Endothelial cell (in vitro differentiated cells): ENCODE measurements at regions not wholly inside any gene's neighbourhood (a gene's known extent, or its start where the extent isn't known, plus 50 kb on each side); places are given as distances from the start of the nearest gene placed in this dataset.

Experiments used
- DNase-seq: peaks from one replicate; pipeline ENCODE4 v3.0.0; 2021; ENCODE audit warnings: low spot score
- H3K27ac Mint-ChIP-seq: one replicate; pipeline ENCODE4 v1.8.0; 2021; ENCODE audit warnings: mixed read lengths, inconsistent platforms; ENCODE audit not compliant: unreplicated experiment
- H3K27me3 Mint-ChIP-seq: one replicate; pipeline ENCODE4 v1.8.0; 2021; ENCODE audit warnings: mild to moderate bottlenecking, moderate library complexity, mixed read lengths, inconsistent platforms; ENCODE audit not compliant: unreplicated experiment
- H3K36me3 Mint-ChIP-seq: one replicate; pipeline ENCODE4 v1.8.0; 2021; ENCODE audit warnings: mild to moderate bottlenecking, low read depth, mixed read lengths, inconsistent platforms; ENCODE audit not compliant: unreplicated experiment
- H3K4me1 Mint-ChIP-seq: one replicate; pipeline ENCODE4 v1.8.0; 2021; ENCODE audit warnings: mild to moderate bottlenecking, mixed read lengths, inconsistent platforms; ENCODE audit not compliant: unreplicated experiment
- H3K4me3 Mint-ChIP-seq: one replicate; pipeline ENCODE4 v1.8.0; 2021; ENCODE audit warnings: mild to moderate bottlenecking, mixed read lengths, inconsistent platforms; ENCODE audit not compliant: unreplicated experiment
- H3K9me3 Mint-ChIP-seq: one replicate; pipeline ENCODE4 v1.8.0; 2021; ENCODE audit warnings: mixed read lengths, inconsistent platforms; ENCODE audit not compliant: unreplicated experiment
- TF ChIP-seq, protein P1 (sequence below): fragments of 200-600 bp; sonication (generic); IDR thresholded peaks from one replicate; pipeline ENCODE4 v1.5.0; 2021; ENCODE audit warnings: antibody characterized with exemption; ENCODE audit not compliant: unreplicated experiment

DNA sequence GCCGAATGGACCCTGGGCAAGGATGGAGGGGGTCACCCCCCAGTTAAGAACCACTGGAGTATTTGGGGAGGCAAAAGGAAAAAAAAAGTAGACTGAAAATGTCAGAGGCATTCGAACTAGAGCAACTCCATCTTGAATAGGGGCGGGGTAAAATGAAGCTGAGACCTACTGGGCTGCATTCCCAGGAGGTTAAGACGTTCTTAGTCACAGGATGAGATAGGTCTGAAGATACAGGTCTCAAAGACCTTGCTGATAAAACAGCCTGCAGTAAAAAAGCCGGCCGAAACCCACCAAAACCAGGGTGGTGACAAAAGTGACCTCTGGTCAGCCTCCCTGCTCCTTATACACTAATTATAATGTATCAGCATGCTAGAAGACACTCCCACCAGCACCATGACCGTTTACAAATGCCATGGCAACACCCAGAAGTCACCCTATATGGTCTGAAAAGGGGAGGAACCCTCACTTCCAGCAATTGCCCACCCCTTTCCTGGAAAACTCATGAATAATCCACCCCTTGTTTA is 70.4 kb upstream of the KCNG1 start:
- TF ChIP-seq, protein P1, sequence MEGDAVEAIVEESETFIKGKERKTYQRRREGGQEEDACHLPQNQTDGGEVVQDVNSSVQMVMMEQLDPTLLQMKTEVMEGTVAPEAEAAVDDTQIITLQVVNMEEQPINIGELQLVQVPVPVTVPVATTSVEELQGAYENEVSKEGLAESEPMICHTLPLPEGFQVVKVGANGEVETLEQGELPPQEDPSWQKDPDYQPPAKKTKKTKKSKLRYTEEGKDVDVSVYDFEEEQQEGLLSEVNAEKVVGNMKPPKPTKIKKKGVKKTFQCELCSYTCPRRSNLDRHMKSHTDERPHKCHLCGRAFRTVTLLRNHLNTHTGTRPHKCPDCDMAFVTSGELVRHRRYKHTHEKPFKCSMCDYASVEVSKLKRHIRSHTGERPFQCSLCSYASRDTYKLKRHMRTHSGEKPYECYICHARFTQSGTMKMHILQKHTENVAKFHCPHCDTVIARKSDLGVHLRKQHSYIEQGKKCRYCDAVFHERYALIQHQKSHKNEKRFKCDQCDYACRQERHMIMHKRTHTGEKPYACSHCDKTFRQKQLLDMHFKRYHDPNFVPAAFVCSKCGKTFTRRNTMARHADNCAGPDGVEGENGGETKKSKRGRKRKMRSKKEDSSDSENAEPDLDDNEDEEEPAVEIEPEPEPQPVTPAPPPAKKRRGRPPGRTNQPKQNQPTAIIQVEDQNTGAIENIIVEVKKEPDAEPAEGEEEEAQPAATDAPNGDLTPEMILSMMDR, result no peak
- H3K27me3 Mint-ChIP-seq, result peaks cover 2% of the 10 kb centered on the region
- DNase-seq, result no peak
- H3K27ac Mint-ChIP-seq, result no peak overlapping the region
- no peaks in the 10 kb centered on the region for H3K36me3 Mint-ChIP-seq
- peaks cover 10% of the 10 kb centered on the region for H3K4me1 Mint-ChIP-seq
- H3K9me3 Mint-ChIP-seq, result no peaks in the 10 kb centered on the region
- H3K4me3 Mint-ChIP-seq, result no peak overlapping the region

DNA sequence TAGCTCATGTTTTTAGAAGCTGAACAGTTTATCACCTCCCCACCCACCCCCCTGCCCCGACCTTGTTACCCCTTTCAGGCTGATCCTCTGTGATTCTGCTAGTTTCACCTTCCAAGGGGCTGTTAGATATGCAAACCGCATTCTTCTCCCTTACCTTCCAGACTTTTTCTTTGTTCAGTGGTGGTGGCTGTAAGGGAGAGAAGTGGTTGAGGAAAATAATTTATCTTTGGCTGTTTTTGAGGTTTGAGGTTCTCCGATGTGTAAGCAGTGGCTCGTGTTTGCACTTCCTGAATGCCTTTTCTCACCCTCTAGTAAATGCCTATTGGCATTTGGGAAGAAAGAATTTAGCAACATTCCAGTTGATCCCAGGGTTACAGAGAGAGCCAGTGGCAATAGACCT is 69.4 kb upstream of the KCNG1 start:
- TF ChIP-seq, protein P1, result no peak
- Mint-ChIP-seq H3K27me3 (peaks cover 5% of the 10 kb centered on the region), H3K4me1 (peaks cover 10% of the 10 kb centered on the region), H3K4me3 (no peak overlapping the region), H3K27ac (no peak overlapping the region), H3K9me3 (no peaks in the 10 kb centered on the region), H3K36me3 (no peaks in the 10 kb centered on the region)
- no peak for DNase-seq

DNA sequence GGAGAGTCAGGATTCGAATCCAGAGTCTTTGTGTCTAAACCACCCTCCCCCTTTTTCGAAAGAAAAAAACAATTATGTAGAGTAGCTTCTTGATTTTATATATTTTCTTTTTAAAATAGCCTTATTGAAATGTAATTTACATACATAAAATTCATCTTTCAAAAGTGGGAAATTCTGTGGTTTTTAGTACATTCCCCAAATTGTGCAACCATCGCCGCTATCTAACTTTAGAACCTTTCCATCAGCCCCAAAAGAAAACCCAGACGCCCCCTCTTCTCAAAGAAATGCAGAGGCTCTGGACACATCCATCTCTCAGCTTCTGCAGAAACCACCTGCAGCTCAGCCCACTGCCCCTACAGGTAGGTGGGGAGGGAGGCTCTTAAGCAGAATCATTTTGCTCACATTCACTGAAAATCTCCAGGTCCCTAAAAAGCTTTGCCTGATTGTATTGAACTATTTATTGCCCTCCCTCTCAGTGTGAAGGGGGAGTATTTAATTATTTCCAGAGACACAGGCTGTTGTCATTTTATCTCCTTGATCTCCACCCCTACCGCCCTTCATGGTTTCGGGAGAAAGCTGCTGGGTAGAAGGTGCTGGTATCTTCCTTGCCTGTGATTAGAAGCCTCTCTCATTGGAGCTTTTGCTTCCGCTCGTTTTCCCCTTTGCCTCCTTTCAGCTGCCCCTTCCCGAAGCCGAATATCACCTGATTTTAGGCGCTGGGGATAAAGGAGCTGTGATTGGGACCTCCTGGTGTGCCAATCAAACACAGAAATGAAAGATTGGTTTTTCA is 68.7 kb upstream of the KCNG1 start:
- Mint-ChIP-seq H3K9me3 (no peaks in the 10 kb centered on the region), H3K4me3 (no peak overlapping the region), H3K27ac (no peak overlapping the region), H3K36me3 (no peaks in the 10 kb centered on the region), H3K27me3 (peaks cover 6% of the 10 kb centered on the region), H3K4me1 (peaks cover 10% of the 10 kb centered on the region)
- DNase-seq, result no peak
- TF ChIP-seq, protein P1, result no peak

DNA sequence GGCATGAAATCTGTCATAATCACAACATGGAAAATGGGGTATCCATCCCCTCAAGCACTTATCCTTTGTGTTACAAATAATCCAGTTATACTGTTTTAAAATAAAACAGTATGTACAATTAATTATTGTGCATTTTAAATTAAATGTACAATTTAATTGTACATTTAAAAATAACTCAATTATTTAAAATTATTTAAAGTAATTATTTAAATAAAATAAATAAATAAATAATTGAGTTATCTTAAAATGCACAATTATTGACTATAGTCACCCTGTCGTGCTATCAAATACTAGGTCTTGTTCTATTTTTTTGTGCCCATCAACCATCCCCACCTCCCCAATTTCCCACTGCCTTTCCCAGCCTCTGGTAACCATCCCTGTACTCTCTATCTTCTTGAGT is 66.9 kb upstream of the KCNG1 start:
- H3K4me1 Mint-ChIP-seq, result peaks cover 10% of the 10 kb centered on the region
- no peak overlapping the region for H3K27ac Mint-ChIP-seq
- TF ChIP-seq, protein P1, result no peak
- no peak for DNase-seq
- no peaks in the 10 kb centered on the region for H3K36me3 Mint-ChIP-seq
- peaks cover 6% of the 10 kb centered on the region for H3K27me3 Mint-ChIP-seq
- H3K9me3 Mint-ChIP-seq, result no peaks in the 10 kb centered on the region
- H3K4me3 Mint-ChIP-seq, result no peak overlapping the region

DNA sequence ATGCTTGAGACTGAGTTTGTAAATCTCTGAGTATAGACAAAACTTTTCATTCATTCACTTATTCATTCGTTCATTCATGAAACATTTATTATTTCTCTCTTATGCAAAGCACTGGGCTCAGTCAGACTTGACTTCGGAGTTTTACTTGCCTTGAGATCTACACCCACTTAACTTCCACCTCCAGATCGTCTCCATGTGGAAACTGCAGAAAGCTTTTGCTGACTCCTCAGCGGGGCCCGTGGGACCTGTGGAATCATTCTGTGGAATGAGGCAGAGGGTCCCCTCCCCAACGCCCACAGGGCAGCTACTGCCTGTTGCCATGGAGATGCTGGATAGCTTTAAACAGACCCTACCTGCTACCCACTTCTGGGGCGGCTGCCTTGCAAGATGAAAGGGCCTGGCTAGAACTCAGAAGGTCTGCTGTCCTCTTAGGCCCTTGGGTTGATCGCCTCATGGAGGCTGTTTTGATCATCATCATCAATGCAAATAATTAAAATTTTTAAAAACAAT is 66.4 kb upstream of the KCNG1 start:
- H3K4me1 Mint-ChIP-seq, result peaks cover 8% of the 10 kb centered on the region
- no peak overlapping the region for H3K4me3 Mint-ChIP-seq
- H3K27ac Mint-ChIP-seq, result no peak overlapping the region
- peaks cover 6% of the 10 kb centered on the region for H3K27me3 Mint-ChIP-seq
- H3K36me3 Mint-ChIP-seq, result no peaks in the 10 kb centered on the region
- H3K9me3 Mint-ChIP-seq, result no peaks in the 10 kb centered on the region
- DNase-seq, result no peak
- TF ChIP-seq, protein P1, result no peak
